SK-N-SH (cell line): ENCODE measurements at regions not wholly inside any gene's neighbourhood (a gene's known extent, or its start where the extent isn't known, plus 50 kb on each side); places are given as distances from the start of the nearest gene placed in this dataset.
"Not testable (repeated sequence)": the region's sequence is repeated elsewhere in the genome, so short reads cannot be mapped to it uniquely, and the experiment has no call there.

Experiments
- CTCF ChIA-PET: fragments of 300-600, 350-600 bp; formaldehyde crosslinking; extraction: SDS; loops from one replicate; lab custom pipeline; 2021; lab: Yijun Ruan, JAX
- POLR2A ChIA-PET: fragments of 350-600 bp; sonication (Branson Sonifier 250); formaldehyde crosslinking; extraction: SDS; loops from one replicate; lab custom pipeline; 2020; ENCODE audit warnings: antibody characterized with exemption, inconsistent platforms; lab: Yijun Ruan, JAX
- DNase-seq: peaks from one replicate; pipeline ENCODE4 v3.0.0; 2012
- H2AFZ ChIP-seq: fragments of 200-600 bp; sonication (generic); 2 replicates; pipeline ENCODE4 v1.8.1; 2016; ENCODE audit warnings: antibody characterized with exemption, mild to moderate bottlenecking, low read depth
- H3F3A ChIP-seq: fragments of 200-600 bp; sonication (generic); replicated peaks from 2 replicates; pipeline ENCODE3; 2016; ENCODE audit warnings: antibody characterized with exemption, mild to moderate bottlenecking; ENCODE audit not compliant: insufficient read depth
- H3K27ac ChIP-seq, 2 experiments: fragments of 200-500 bp in 1 of 2; fragments of 200-600 bp in 1 of 2; sonication (Bioruptor generic) in 1 of 2; sonication (generic), shearing (Covaris generic) in 1 of 2; 2 replicates each; pipeline versions ENCODE4 v1.5.1 to v1.6.1; 2014 to 2016; ENCODE audit warnings: low read depth in 2 of 2, inconsistent platforms in 1 of 2, low read length in 1 of 2, mild to moderate bottlenecking in 1 of 2, mixed read lengths in 1 of 2
- H3K27me3 ChIP-seq: fragments of 200-600 bp; sonication (generic), shearing (Covaris generic); 2 replicates; pipeline ENCODE4 v1.6.1; 2016; ENCODE audit warnings: mixed run types; ENCODE audit not compliant: insufficient read depth
- H3K36me3 ChIP-seq, 2 experiments: fragments of 200-500 bp in 1 of 2; fragments of 200-600 bp in 1 of 2; sonication (Bioruptor generic) in 1 of 2; sonication (generic) in 1 of 2; replicated peaks in 1 of 2; 2 replicates each; pipeline versions ENCODE3 to v1.5.1; 2014 to 2016; ENCODE audit warnings: low read length in 1 of 2, mild to moderate bottlenecking in 1 of 2; ENCODE audit not compliant: insufficient read depth in 2 of 2, control insufficient read depth in 1 of 2
- H3K4me1 ChIP-seq, 2 experiments: fragments of 200-500 bp in 1 of 2; fragments of 200-600 bp in 1 of 2; sonication (Bioruptor generic) in 1 of 2; sonication (generic), shearing (Covaris generic) in 1 of 2; 2 replicates each; pipeline versions ENCODE4 v1.5.1 to v1.6.1; 2014 to 2016; ENCODE audit warnings: low read depth in 1 of 2, low read length in 1 of 2, mixed run types in 1 of 2; ENCODE audit not compliant: insufficient read depth in 2 of 2, control insufficient read depth in 1 of 2
- H3K4me2 ChIP-seq: fragments of 200-600 bp; sonication (generic), shearing (Covaris generic); 2 replicates; pipeline ENCODE4 v1.6.1; 2017; ENCODE audit warnings: mixed run types
- H3K4me3 ChIP-seq, 2 experiments: fragments of 200-500 bp in 1 of 2; fragments of 200-600 bp in 1 of 2; sonication (Bioruptor generic) in 1 of 2; sonication (generic), shearing (Covaris generic) in 1 of 2; 2 replicates each; pipeline versions ENCODE4 v1.5.1 to v1.8.1; 2014 to 2016; ENCODE audit warnings: low read depth in 2 of 2, inconsistent platforms in 1 of 2, low read length in 1 of 2, mild to moderate bottlenecking in 1 of 2, mixed read lengths in 1 of 2, moderate library complexity in 1 of 2
- H3K79me2 ChIP-seq: fragments of 200-600 bp; sonication (generic); 2 replicates; pipeline ENCODE4 v1.8.1; 2017; ENCODE audit warnings: mild to moderate bottlenecking; ENCODE audit not compliant: insufficient read depth
- H3K9ac ChIP-seq: fragments of 200-600 bp; sonication (generic); 2 replicates; pipeline ENCODE4 v1.6.1; 2017; ENCODE audit warnings: mixed run types
- H3K9me2 ChIP-seq: fragments of 200-600 bp; sonication (generic); 2 replicates; pipeline ENCODE4 v1.6.1; 2017; ENCODE audit warnings: mixed run types
- H3K9me3 ChIP-seq: fragments of 200-600 bp; sonication (generic); 2 replicates; pipeline ENCODE4 v1.6.1; 2017; ENCODE audit warnings: mixed run types, mild to moderate bottlenecking, moderate library complexity
- H4K20me1 ChIP-seq: fragments of 200-600 bp; sonication (generic); 2 replicates; pipeline ENCODE4 v1.6.1; 2017; ENCODE audit warnings: mild to moderate bottlenecking, mixed run types; ENCODE audit not compliant: insufficient read depth
- CTCF ChIP-seq: fragments of 200-600 bp; sonication (generic); IDR thresholded peaks from 2 replicates; pipeline ENCODE4 v1.6.1; 2017; ENCODE audit warnings: antibody characterized with exemption, mild to moderate bottlenecking, moderate library complexity
- WGBS: methylation state at CpG from one replicate; pipeline ENCODE4 v1.1.6; 2017; ENCODE audit warnings: low lambda C conversion rate; 5-methylcytosine and 5-hydroxymethylcytosine counted together

GRCh38 chr2:110394769-110395168 lies 77.8 kb downstream of the LIMS4 start:
- H3F3A ChIP-seq, H3K4me3 ChIP-seq, H3K79me2 ChIP-seq, DNase-seq, H3K9me2 ChIP-seq, H4K20me1 ChIP-seq, H3K9ac ChIP-seq, H3K4me2 ChIP-seq, H3K9me3 ChIP-seq, H3K27ac ChIP-seq, H3K4me1 ChIP-seq, H3K36me3 ChIP-seq, H2AFZ ChIP-seq, CTCF ChIA-PET, POLR2A ChIA-PET, H3K27me3 ChIP-seq: not testable (repeated sequence)
- no CpG with 5 or more reads among the region's 2 CpGs for WGBS

GRCh38 chr2:110392366-110392765 lies 80.2 kb downstream of the LIMS4 start:
- H3K9ac ChIP-seq, H3K27me3 ChIP-seq, H3K4me1 ChIP-seq, H3K79me2 ChIP-seq, H2AFZ ChIP-seq, H3K4me2 ChIP-seq, H3K9me2 ChIP-seq, H3F3A ChIP-seq, H3K36me3 ChIP-seq, CTCF ChIA-PET, DNase-seq, H3K27ac ChIP-seq, H3K4me3 ChIP-seq, H4K20me1 ChIP-seq, POLR2A ChIA-PET, H3K9me3 ChIP-seq: not testable (repeated sequence)
- WGBS = 94% methylated on average over 5 of the region's 8 CpGs

- H3F3A ChIP-seq, POLR2A ChIA-PET, H3K4me1 ChIP-seq, H3K36me3 ChIP-seq, H3K9me3 ChIP-seq, H3K4me3 ChIP-seq, DNase-seq, H3K4me2 ChIP-seq, H3K79me2 ChIP-seq, H3K9ac ChIP-seq, H3K9me2 ChIP-seq, H3K27ac ChIP-seq, H3K27me3 ChIP-seq, H4K20me1 ChIP-seq, H2AFZ ChIP-seq, CTCF ChIA-PET: not testable (repeated sequence)
- whole genome bisulfite sequencing = no CpG with 5 or more reads among the region's 5 CpGs
These were observed 81.6 kb downstream of the LIMS4 start for GRCh38 chr2:110391035-110391418.

- CTCF ChIA-PET, DNase-seq, H3K27ac ChIP-seq, H3K4me1 ChIP-seq, H2AFZ ChIP-seq, H3K27me3 ChIP-seq, H3K9me2 ChIP-seq, H3K79me2 ChIP-seq, H3K4me2 ChIP-seq, H3K4me3 ChIP-seq, POLR2A ChIA-PET, H3F3A ChIP-seq, H3K36me3 ChIP-seq, H4K20me1 ChIP-seq, H3K9ac ChIP-seq, H3K9me3 ChIP-seq: not testable (repeated sequence)
- TF ChIP-seq CTCF = peak; percentile 20; the same call in 1 of the 2 replicates
- 66% methylated on average over 3 of the region's 7 CpGs for WGBS
These were observed 82.1 kb downstream of the LIMS4 start for GRCh38 chr2:110390351-110391034.

GRCh38 chr2:110387044-110387443 lies 85.6 kb downstream of the LIMS4 start:
- CTCF ChIA-PET, H3K79me2 ChIP-seq, H3K36me3 ChIP-seq, POLR2A ChIA-PET, H3K9me2 ChIP-seq, H3K4me1 ChIP-seq, H3K9ac ChIP-seq, H3K4me2 ChIP-seq, DNase-seq, H3K27me3 ChIP-seq, H2AFZ ChIP-seq, H3K27ac ChIP-seq, H3K4me3 ChIP-seq, H3F3A ChIP-seq, H3K9me3 ChIP-seq, H4K20me1 ChIP-seq: not testable (repeated sequence)
- 85% methylated on average over 6 of the region's 12 CpGs for WGBS

GRCh38 chr2:110386546-110386945 lies 86.1 kb downstream of the LIMS4 start:
- H3K27me3 ChIP-seq, POLR2A ChIA-PET, DNase-seq, H3K9me3 ChIP-seq, H3K27ac ChIP-seq, H3K9ac ChIP-seq, H3K4me3 ChIP-seq, H3K36me3 ChIP-seq, H4K20me1 ChIP-seq, H3K4me2 ChIP-seq, H3K4me1 ChIP-seq, H2AFZ ChIP-seq, H3K9me2 ChIP-seq, H3K79me2 ChIP-seq, CTCF ChIA-PET, H3F3A ChIP-seq: not testable (repeated sequence)
- 100% methylated on average over 6 of the region's 10 CpGs for WGBS
